ENCODE measurements at regions not wholly inside any gene's neighbourhood (a gene's known extent, or its start where the extent isn't known, plus 50 kb on each side); places are given as distances from the start of the nearest gene placed in this dataset.

- no peak for TF ChIP-seq CTCF (conservative IDR thresholded peaks at IDR 0.05; ENCODE audit: low read depth, low read length)
- H3K4me3 ChIP-seq (ENCODE audit: low read depth, low read length), result no peak overlapping the region
- DNase-seq (ENCODE audit: low read depth), result peak; percentile 13
Observed at GRCh38 chr5:112636751-112637150, 100.9 kb upstream of the APC start.

GRCh38 chr5:112637343-112637742, 100.3 kb upstream of the APC start:
- no peak overlapping the region for H3K4me3 ChIP-seq (ENCODE audit: low read depth, low read length)
- no peak for DNase-seq (ENCODE audit: low read depth)
- no peak for TF ChIP-seq CTCF (conservative IDR thresholded peaks at IDR 0.05; ENCODE audit: low read depth, low read length)

- no peak overlapping the region for H3K4me3 ChIP-seq (ENCODE audit: low read depth, low read length)
- no peak for DNase-seq (ENCODE audit: low read depth)
- TF ChIP-seq CTCF (conservative IDR thresholded peaks at IDR 0.05; ENCODE audit: low read depth, low read length), result no peak
Observed at GRCh38 chr5:112640546-112640945, 97.1 kb upstream of the APC start.

GRCh38 chr5:112641515-112642110, 96.1 kb upstream of the APC start:
- H3K4me3 ChIP-seq (ENCODE audit: low read depth, low read length), result no peak overlapping the region
- no peak for DNase-seq (ENCODE audit: low read depth)
- TF ChIP-seq CTCF (conservative IDR thresholded peaks at IDR 0.05; ENCODE audit: low read depth, low read length), result no peak

- TF ChIP-seq CTCF (conservative IDR thresholded peaks at IDR 0.05; ENCODE audit: low read depth, low read length), result no peak
- no peak overlapping the region for H3K4me3 ChIP-seq (ENCODE audit: low read depth, low read length)
Observed at GRCh38 chr5:112642885-112643284, 94.8 kb upstream of the APC start.

GRCh38 chr5:112643339-112643971, 94.2 kb upstream of the APC start:
- DNase-seq (ENCODE audit: low read depth), result no peak
- H3K4me3 ChIP-seq (ENCODE audit: low read depth, low read length), result no peak overlapping the region
- no peak for TF ChIP-seq CTCF (conservative IDR thresholded peaks at IDR 0.05; ENCODE audit: low read depth, low read length)

More at GRCh38 chr5:112642885-112643284, 94.8 kb upstream of the APC start:
- DNase-seq (ENCODE audit: low read depth), result no peak

All from choroid plexus epithelial cell (primary cell).